ENCODE measurements at regions not wholly inside any gene's neighbourhood (a gene's known extent, or its start where the extent isn't known, plus 50 kb on each side); places are given as distances from the start of the nearest gene placed in this dataset.

- no peak for TF ChIP-seq CTCF (IDR thresholded peaks at IDR 0.05)
- TF ChIP-seq POLR2A (IDR thresholded peaks at IDR 0.05), result no peak
- TF ChIP-seq POLR2AphosphoS5 (IDR thresholded peaks at IDR 0.05), result no peak
- no peak overlapping the region for H3K4me3 ChIP-seq
- no peak overlapping the region for H3K27ac ChIP-seq
- no peaks in the 10 kb centered on the region for H3K27me3 ChIP-seq
- no peaks in the 10 kb centered on the region for H3K9me3 ChIP-seq
- intact Hi-C loops (cut with DNase I; ENCODE audit: low total_unique reads), result loop anchor here (10.0 kb wide), 1 partner anchor 1661 kb away; no protein-coding TSS in a partner anchor
- no peaks in the 10 kb centered on the region for H3K36me3 ChIP-seq
- no peak for DNase-seq (ENCODE audit: low spot score in 2 of 2)
- H3K4me1 ChIP-seq, result no peaks in the 10 kb centered on the region
These were observed 380.8 kb downstream of the FOXO1 start for GRCh38 chr13:40285634-40286033.

- intact Hi-C loops (cut with DNase I; ENCODE audit: low total_unique reads), result loop anchor here (10.0 kb wide), 1 partner anchor 1663 kb away; no protein-coding TSS in a partner anchor
- no peaks in the 10 kb centered on the region for H3K36me3 ChIP-seq
- no peak for TF ChIP-seq CTCF (IDR thresholded peaks at IDR 0.05)
- TF ChIP-seq POLR2A (IDR thresholded peaks at IDR 0.05), result no peak
- no peak for TF ChIP-seq POLR2AphosphoS5 (IDR thresholded peaks at IDR 0.05)
- no peaks in the 10 kb centered on the region for H3K4me1 ChIP-seq
- H3K9me3 ChIP-seq, result no peaks in the 10 kb centered on the region
- no peaks in the 10 kb centered on the region for H3K27me3 ChIP-seq
- no peak overlapping the region for H3K4me3 ChIP-seq
- no peak for DNase-seq (ENCODE audit: low spot score in 2 of 2)
- H3K27ac ChIP-seq, result no peak overlapping the region
These were observed 379.0 kb downstream of the FOXO1 start for GRCh38 chr13:40287428-40287827.

GRCh38 chr13:40288259-40288658 lies 378.2 kb downstream of the FOXO1 start:
- no peaks in the 10 kb centered on the region for H3K27me3 ChIP-seq
- H3K36me3 ChIP-seq, result no peaks in the 10 kb centered on the region
- no peak overlapping the region for H3K4me3 ChIP-seq
- H3K27ac ChIP-seq, result no peak overlapping the region
- no peaks in the 10 kb centered on the region for H3K9me3 ChIP-seq
- no peak for TF ChIP-seq CTCF (IDR thresholded peaks at IDR 0.05)
- TF ChIP-seq POLR2A (IDR thresholded peaks at IDR 0.05), result no peak
- no peak for TF ChIP-seq POLR2AphosphoS5 (IDR thresholded peaks at IDR 0.05)
- no peaks in the 10 kb centered on the region for H3K4me1 ChIP-seq
- DNase-seq (ENCODE audit: low spot score in 2 of 2), result no peak
- intact Hi-C loops (cut with DNase I; ENCODE audit: low total_unique reads), result loop anchor here (10.0 kb wide), 1 partner anchor 1663 kb away; no protein-coding TSS in a partner anchor

- peaks cover 0 to 2% of the 10 kb centered on the region in 2 donors for H3K9me3 ChIP-seq
- intact Hi-C loops (cut with DNase I; ENCODE audit: low total_unique reads), result no loop called here
- H3K36me3 ChIP-seq, result no peaks in the 10 kb centered on the region
- no peak overlapping the region for H3K27ac ChIP-seq
- no peak overlapping the region for H3K4me3 ChIP-seq
- H3K27me3 ChIP-seq, result no peaks in the 10 kb centered on the region
- no peaks in the 10 kb centered on the region for H3K4me1 ChIP-seq
- TF ChIP-seq POLR2A (IDR thresholded peaks at IDR 0.05) (no peak), CTCF (IDR thresholded peaks at IDR 0.05) (no peak), POLR2AphosphoS5 (IDR thresholded peaks at IDR 0.05) (no peak)
- DNase-seq (ENCODE audit: low spot score in 2 of 2), result no peak
These were observed 375.7 kb downstream of the FOXO1 start for GRCh38 chr13:40290758-40291157.

GRCh38 chr13:40292108-40292507 lies 374.3 kb downstream of the FOXO1 start:
- TF ChIP-seq POLR2A (IDR thresholded peaks at IDR 0.05), result no peak
- TF ChIP-seq CTCF (IDR thresholded peaks at IDR 0.05), result no peak
- TF ChIP-seq POLR2AphosphoS5 (IDR thresholded peaks at IDR 0.05), result no peak
- no peaks in the 10 kb centered on the region for H3K27me3 ChIP-seq
- H3K4me3 ChIP-seq, result no peak overlapping the region
- no peaks in the 10 kb centered on the region for H3K36me3 ChIP-seq
- DNase-seq (ENCODE audit: low spot score in 2 of 2), result no peak
- H3K9me3 ChIP-seq, result peaks cover 8 to 12% of the 10 kb centered on the region in 2 donors
- no peak overlapping the region for H3K27ac ChIP-seq
- H3K4me1 ChIP-seq, result no peaks in the 10 kb centered on the region
- intact Hi-C loops (cut with DNase I; ENCODE audit: low total_unique reads), result no loop called here

Data from breast epithelium (tissue), 4 donors.